IMR-90 (cell line): ENCODE measurements at regions not wholly inside any gene's neighbourhood (a gene's known extent, or its start where the extent isn't known, plus 50 kb on each side); places are given as distances from the start of the nearest gene placed in this dataset.

Experiments
- ATAC-seq: fragments of 200-7000 bp; cut with Tn5 transposase; 2 replicates; pipeline ENCODE4 v1.9.1; 2020; ENCODE audit warnings: low read depth, mild to moderate bottlenecking, moderate library complexity
- BruUV-seq: library from RNA; stranded (reverse); fragments of 400-500 nt; replicated peaks from 2 replicates; lab custom pipeline; 2021; lab: Mats Ljungman, UMichigan
- CTCF ChIA-PET: fragments of 300-600 bp; formaldehyde crosslinking; extraction: SDS; loops from one replicate; lab custom pipeline; 2021; ENCODE audit warnings: antibody characterized with exemption; lab: Yijun Ruan, JAX
- POLR2A ChIA-PET: fragments of 300-600 bp; sonication (Branson Sonifier 250); formaldehyde crosslinking; loops from one replicate; lab custom pipeline; 2022; ENCODE audit warnings: antibody characterized with exemption; ENCODE audit not compliant: unreplicated experiment; lab: Charles Lee
- DNase-seq: peaks from one replicate; pipeline ENCODE4 v3.0.0; 2013
- H2AFZ ChIP-seq: replicated peaks from 2 replicates; pipeline ENCODE3; 2013; ENCODE audit warnings: low read length, mild to moderate bottlenecking; ENCODE audit not compliant: poor library complexity
- H2AK5ac ChIP-seq: 2 replicates; pipeline ENCODE4 v1.6.1; 2013; ENCODE audit warnings: low read depth, low read length, inconsistent platforms
- H2AK9ac ChIP-seq: replicated peaks from 2 replicates; pipeline ENCODE3; 2013; ENCODE audit warnings: mild to moderate bottlenecking, low read depth, low read length, moderate library complexity; ENCODE audit not compliant: poor library complexity
- H2BK120ac ChIP-seq: 2 replicates; pipeline ENCODE4 v1.6.1; 2013; ENCODE audit warnings: low read depth, low read length, inconsistent platforms
- H2BK15ac ChIP-seq: 3 replicates; pipeline ENCODE4 v1.6.1; 2013; ENCODE audit warnings: low read depth, low read length, inconsistent platforms
- H2BK20ac ChIP-seq: 2 replicates; pipeline ENCODE4 v1.6.1; 2013; ENCODE audit warnings: low read depth, mild to moderate bottlenecking, inconsistent platforms, low read length, moderate library complexity
- H2BK5ac ChIP-seq: 2 replicates; pipeline ENCODE4 v1.6.1; 2013; ENCODE audit warnings: mild to moderate bottlenecking, low read depth, low read length, inconsistent platforms; ENCODE audit not compliant: poor library complexity, severe bottlenecking
- H3K14ac ChIP-seq: replicated peaks from 2 replicates; pipeline ENCODE4 v1.6.1; 2013; ENCODE audit warnings: low read depth, low read length, inconsistent platforms
- H3K18ac ChIP-seq: 2 replicates; pipeline ENCODE4 v1.6.1; 2013; ENCODE audit warnings: low read depth, low read length, control low read depth
- H3K23ac ChIP-seq: 2 replicates; pipeline ENCODE4 v1.6.1; 2013; ENCODE audit warnings: low read depth, low read length, inconsistent platforms
- H3K27ac ChIP-seq: 2 replicates; pipeline ENCODE4 v1.5.1; 2013; ENCODE audit warnings: mild to moderate bottlenecking, control low read depth, low read length; ENCODE audit not compliant: insufficient read depth
- H3K27me3 ChIP-seq: 2 replicates; pipeline ENCODE4 v1.6.1; 2013; ENCODE audit warnings: low read length; ENCODE audit not compliant: control insufficient read depth, insufficient read depth
- H3K36me3 ChIP-seq: 2 replicates; pipeline ENCODE4 v1.6.1; 2013; ENCODE audit warnings: low read length, mixed read lengths; ENCODE audit not compliant: control insufficient read depth, insufficient read depth
- H3K4ac ChIP-seq: 2 replicates; pipeline ENCODE4 v1.6.1; 2013; ENCODE audit warnings: low read depth, low read length, inconsistent platforms
- H3K4me1 ChIP-seq: 2 replicates; pipeline ENCODE4 v1.6.1; 2013; ENCODE audit warnings: low read length, mixed read lengths; ENCODE audit not compliant: control insufficient read depth, insufficient read depth
- H3K4me2 ChIP-seq: 2 replicates; pipeline ENCODE4 v1.6.1; 2013; ENCODE audit warnings: low read depth, mild to moderate bottlenecking, control low read depth, low read length, moderate library complexity
- H3K4me3 ChIP-seq: 2 replicates; pipeline ENCODE4 v1.5.1; 2013; ENCODE audit warnings: low read depth, mild to moderate bottlenecking, control low read depth, low read length, moderate library complexity; ENCODE audit not compliant: insufficient read depth
- H3K56ac ChIP-seq: 2 replicates; pipeline ENCODE4 v1.6.1; 2013; ENCODE audit warnings: low read length, inconsistent platforms; ENCODE audit not compliant: insufficient read depth; ENCODE audit errors: extremely low read depth
- H3K79me1 ChIP-seq, 2 experiments: 2 replicates each; pipeline ENCODE4 v1.6.1; 2013; ENCODE audit warnings: low read length in 2 of 2, inconsistent platforms in 1 of 2, low read depth in 1 of 2
- H3K9ac ChIP-seq: 2 replicates; pipeline ENCODE4 v1.6.1; 2013; ENCODE audit warnings: low read depth, low read length, control low read depth
- H3K9me1 ChIP-seq: 2 replicates; pipeline ENCODE4 v1.6.1; 2013; ENCODE audit warnings: low read length, inconsistent platforms; ENCODE audit not compliant: insufficient read depth
- H3K9me3 ChIP-seq: 2 replicates; pipeline ENCODE4 v1.6.1; 2013; ENCODE audit warnings: low read length; ENCODE audit not compliant: control insufficient read depth, insufficient read depth
- H4K20me1 ChIP-seq: 2 replicates; pipeline ENCODE4 v1.6.1; 2013; ENCODE audit warnings: low read length, inconsistent platforms; ENCODE audit not compliant: insufficient read depth
- H4K5ac ChIP-seq: 2 replicates; pipeline ENCODE4 v1.6.1; 2013; ENCODE audit warnings: mild to moderate bottlenecking, low read depth, low read length, control low read depth
- H4K8ac ChIP-seq, 2 experiments: 2 replicates each; pipeline ENCODE4 v1.6.1; 2013; ENCODE audit warnings: low read depth in 2 of 2, low read length in 2 of 2, control low read depth in 1 of 2, inconsistent platforms in 1 of 2
- H4K91ac ChIP-seq: 2 replicates; pipeline ENCODE4 v1.6.1; 2013; ENCODE audit warnings: low read depth, low read length, inconsistent platforms; ENCODE audit not compliant: insufficient read depth
- CHD1 ChIP-seq: IDR thresholded peaks from 2 replicates; pipeline ENCODE4 v1.6.1; 2012; ENCODE audit warnings: low read depth, low read length, improper control_type of control experiment
- MAFK ChIP-seq: IDR thresholded peaks from 2 replicates; pipeline ENCODE4 v1.6.1; 2012; ENCODE audit warnings: low read depth, low read length, improper control_type of control experiment
- MAZ ChIP-seq: IDR thresholded peaks from 2 replicates; pipeline ENCODE4 v1.6.1; 2012; ENCODE audit warnings: low read depth, mild to moderate bottlenecking, low read length, improper control_type of control experiment, moderate library complexity, borderline replicate concordance
- MXI1 ChIP-seq: IDR thresholded peaks from 2 replicates; pipeline ENCODE4 v1.6.1; 2012; ENCODE audit warnings: low read depth, mild to moderate bottlenecking, low read length, moderate library complexity, borderline replicate concordance
- RAD21 ChIP-seq: IDR thresholded peaks from 2 replicates; pipeline ENCODE4 v1.6.1; 2012; ENCODE audit warnings: low read length, improper control_type of control experiment
- RFX5 ChIP-seq: IDR thresholded peaks from 2 replicates; pipeline ENCODE4 v1.8.0; 2012; ENCODE audit warnings: low read depth, mild to moderate bottlenecking, low read length, moderate library complexity
- WGBS, 2 experiments: methylation state at CpG; one replicate each; pipeline versions ENCODE4 v1.1.5 to v1.1.7; 2013; ENCODE audit warnings: missing lambda C conversion rate in 2 of 2; ENCODE audit not compliant: insufficient read length in 1 of 2; ENCODE audit errors: extremely low coverage in 2 of 2; 5-methylcytosine and 5-hydroxymethylcytosine counted together
- dilution Hi-C: fragments of 300-500 bp; cut with HindIII; formaldehyde crosslinking; loops from one replicate; pipeline ENCODE4 v1.14.3; 2018; ENCODE audit warnings: low sequenced_read_pairs; ENCODE audit not compliant: unreplicated experiment
- in situ Hi-C: fragments of 300-500 bp; cut with MboI; formaldehyde crosslinking; loops from 3 replicates; pipeline ENCODE4 v1.14.3; 2019; ENCODE audit warnings: low sequenced_read_pairs, inconsistent platforms, mixed read lengths
- intact Hi-C: fragments of 100-400 bp; cut with micrococcal nuclease; formaldehyde crosslinking; loops from 2 replicates; pipeline ENCODE4 v1.10.0; 2022
- TF ChIP-seq, protein P1 (sequence below): fragments of 150-350 bp; IDR thresholded peaks from 2 replicates; pipeline ENCODE4 v1.6.1; 2016; ENCODE audit warnings: low read depth, mild to moderate bottlenecking, low read length, moderate library complexity, borderline replicate concordance

DNA sequence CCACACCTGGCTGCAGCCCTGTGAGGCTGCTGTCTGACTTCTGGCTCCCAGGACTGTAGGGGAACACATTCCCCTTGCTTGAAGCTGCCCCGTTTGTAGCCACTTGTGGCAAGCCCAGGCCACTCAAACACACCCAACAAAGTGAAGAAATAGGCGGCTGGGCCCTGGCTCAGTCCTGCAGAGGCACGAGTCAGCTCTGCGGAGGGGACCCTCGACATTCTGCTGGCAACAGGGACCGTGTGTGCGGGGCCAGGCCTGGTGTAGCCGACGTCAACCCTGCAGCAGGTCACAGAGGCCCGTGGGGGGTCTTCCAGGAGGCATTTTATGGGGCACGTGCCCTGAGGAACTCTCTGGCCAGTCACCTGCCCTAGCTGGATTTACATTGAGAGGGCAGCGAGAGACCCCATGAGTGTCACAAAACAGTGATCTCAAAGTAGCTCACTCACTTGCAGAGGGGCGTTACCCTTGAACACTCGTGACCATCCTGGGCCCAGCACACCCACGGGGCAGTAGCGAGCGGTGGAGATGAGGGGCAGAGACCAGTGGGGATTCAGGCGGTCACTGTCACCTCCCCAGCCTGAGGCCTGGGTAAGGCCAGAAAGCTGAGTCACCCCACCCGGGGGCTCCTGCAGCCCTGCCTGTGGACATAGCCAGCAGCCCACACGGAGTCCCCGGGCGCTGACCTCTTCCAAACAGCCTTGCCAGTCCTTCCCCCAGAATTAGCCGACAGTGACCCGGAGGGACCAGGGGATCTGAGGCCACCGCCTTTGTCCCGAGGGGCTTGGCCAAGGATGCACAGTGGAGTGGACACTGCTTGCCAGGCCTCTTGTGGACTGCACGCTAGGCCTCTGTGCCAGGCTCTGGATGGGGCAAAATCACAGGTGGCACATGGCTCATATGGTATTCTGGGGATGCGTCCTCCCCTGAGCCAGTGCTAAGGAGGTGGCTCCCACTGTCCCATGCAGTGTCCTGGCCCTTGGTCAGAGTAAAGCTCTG is 139.5 kb downstream of the CTTN start:
- Histone ChIP-seq H2AK5ac (no peak overlapping the region), H3K23ac (no peak overlapping the region), H2AK9ac (no peak overlapping the region), H3K4me2 (no peak overlapping the region), H3K9me1 (no peaks in the 10 kb centered on the region), H2BK5ac (no peak overlapping the region), H2BK20ac (no peak overlapping the region), H3K56ac (no peak overlapping the region), H3K9me3 (peaks cover 9% of the 10 kb centered on the region), H3K4me3 (no peak overlapping the region), H2AFZ (no peak overlapping the region), H3K9ac (no peak overlapping the region), H4K8ac (no peak overlapping the region), H3K27ac (no peak overlapping the region), H3K14ac (no peak overlapping the region), H3K4ac (no peak overlapping the region), H4K91ac (no peak overlapping the region), H3K4me1 (no peaks in the 10 kb centered on the region), H3K79me1 (no peaks in the 10 kb centered on the region), H3K36me3 (no peaks in the 10 kb centered on the region), H4K20me1 (no peaks in the 10 kb centered on the region; the same call in 1 of the 2 replicates), H3K27me3 (no peaks in the 10 kb centered on the region), H3K18ac (no peak overlapping the region), H4K5ac (no peak overlapping the region), H2BK15ac (no peak overlapping the region), H2BK120ac (no peak overlapping the region)
- 60% methylated on average over 13 of the region's 28 CpGs; no CpG with 5 or more reads in 1 of the 2 experiments for WGBS, 2 experiments
- in situ Hi-C loops = no loop called here
- dilution Hi-C loops = no loop called here
- ChIA-PET POLR2A (no interaction called here), CTCF (no interaction called here)
- DNase-seq (no peak), ATAC-seq (no peak)
- BruUV-seq = no TSS peak
- intact Hi-C loops = no loop called here
- TF ChIP-seq MAZ (no peak), MAFK (no peak), CHD1 (no peak), RFX5 (no peak), RAD21 (no peak), MXI1 (no peak)
- TF ChIP-seq, protein P1, sequence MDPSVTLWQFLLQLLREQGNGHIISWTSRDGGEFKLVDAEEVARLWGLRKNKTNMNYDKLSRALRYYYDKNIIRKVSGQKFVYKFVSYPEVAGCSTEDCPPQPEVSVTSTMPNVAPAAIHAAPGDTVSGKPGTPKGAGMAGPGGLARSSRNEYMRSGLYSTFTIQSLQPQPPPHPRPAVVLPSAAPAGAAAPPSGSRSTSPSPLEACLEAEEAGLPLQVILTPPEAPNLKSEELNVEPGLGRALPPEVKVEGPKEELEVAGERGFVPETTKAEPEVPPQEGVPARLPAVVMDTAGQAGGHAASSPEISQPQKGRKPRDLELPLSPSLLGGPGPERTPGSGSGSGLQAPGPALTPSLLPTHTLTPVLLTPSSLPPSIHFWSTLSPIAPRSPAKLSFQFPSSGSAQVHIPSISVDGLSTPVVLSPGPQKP = no peak
